ENCODE measurements at regions not wholly inside any gene's neighbourhood (a gene's known extent, or its start where the extent isn't known, plus 50 kb on each side); places are given as distances from the start of the nearest gene placed in this dataset.

DNA sequence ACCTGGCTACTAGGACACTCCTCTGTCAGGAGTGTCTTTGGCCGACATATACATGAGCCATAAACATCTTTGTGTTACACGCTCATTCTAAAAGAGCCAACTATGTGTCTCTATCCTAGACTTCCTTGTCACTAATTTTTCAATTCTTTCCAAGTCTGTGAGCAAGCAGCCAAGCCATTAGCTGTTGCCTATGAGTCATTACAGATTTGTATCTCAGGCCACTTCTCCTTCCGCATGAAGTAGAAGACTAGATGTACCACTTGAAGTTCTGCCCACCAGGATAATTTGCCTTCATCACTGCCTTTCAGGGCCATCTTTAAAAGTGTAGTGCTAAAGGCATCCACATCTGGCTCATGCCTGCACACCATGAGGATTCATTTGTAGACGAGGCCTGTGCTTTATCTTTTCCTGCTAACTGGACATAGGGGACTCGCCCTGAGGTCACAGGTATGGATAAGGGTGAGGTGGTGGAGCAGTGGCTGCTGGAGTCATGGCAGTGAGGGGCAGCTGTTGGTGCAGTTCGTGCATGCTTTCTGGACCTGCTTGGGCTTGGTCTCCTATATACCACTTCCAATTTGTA lies 126.1 kb upstream of the KL start:
- TF ChIP-seq EP300 (IDR thresholded peaks at IDR 0.05; ENCODE audit: low read depth), result no peak
- TF ChIP-seq, protein P1, sequence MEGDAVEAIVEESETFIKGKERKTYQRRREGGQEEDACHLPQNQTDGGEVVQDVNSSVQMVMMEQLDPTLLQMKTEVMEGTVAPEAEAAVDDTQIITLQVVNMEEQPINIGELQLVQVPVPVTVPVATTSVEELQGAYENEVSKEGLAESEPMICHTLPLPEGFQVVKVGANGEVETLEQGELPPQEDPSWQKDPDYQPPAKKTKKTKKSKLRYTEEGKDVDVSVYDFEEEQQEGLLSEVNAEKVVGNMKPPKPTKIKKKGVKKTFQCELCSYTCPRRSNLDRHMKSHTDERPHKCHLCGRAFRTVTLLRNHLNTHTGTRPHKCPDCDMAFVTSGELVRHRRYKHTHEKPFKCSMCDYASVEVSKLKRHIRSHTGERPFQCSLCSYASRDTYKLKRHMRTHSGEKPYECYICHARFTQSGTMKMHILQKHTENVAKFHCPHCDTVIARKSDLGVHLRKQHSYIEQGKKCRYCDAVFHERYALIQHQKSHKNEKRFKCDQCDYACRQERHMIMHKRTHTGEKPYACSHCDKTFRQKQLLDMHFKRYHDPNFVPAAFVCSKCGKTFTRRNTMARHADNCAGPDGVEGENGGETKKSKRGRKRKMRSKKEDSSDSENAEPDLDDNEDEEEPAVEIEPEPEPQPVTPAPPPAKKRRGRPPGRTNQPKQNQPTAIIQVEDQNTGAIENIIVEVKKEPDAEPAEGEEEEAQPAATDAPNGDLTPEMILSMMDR (IDR thresholded peaks at IDR 0.05), result no peak
